ENCODE measurements at regions not wholly inside any gene's neighbourhood (a gene's known extent, or its start where the extent isn't known, plus 50 kb on each side); places are given as distances from the start of the nearest gene placed in this dataset.

- Histone ChIP-seq H3K4me1 (no peaks in the 10 kb centered on the region), H3K27ac (no peak overlapping the region), H3K4me3 (no peak overlapping the region), H3K36me3 (ENCODE audit: low read depth, missing control alignments) (no peaks in the 10 kb centered on the region), H3K27me3 (no peaks in the 10 kb centered on the region), H3K9me3 (no peaks in the 10 kb centered on the region)
- DNase-seq: no peak
- intact Hi-C loops (cut with DNase I; ENCODE audit: low total_unique reads): no loop called here
- no peak for TF ChIP-seq POLR2A (IDR thresholded peaks at IDR 0.05)
- no peak for TF ChIP-seq CTCF (IDR thresholded peaks at IDR 0.05)
- WGBS, 2 donors: 88 to 91% methylated on average over 2 of the region's 2 CpGs
Measured at GRCh38 chr3:33929813-33930212, 131.4 kb downstream of the PDCD6IP start.

GRCh38 chr3:33931512-33931911 lies 133.1 kb downstream of the PDCD6IP start:
- H3K36me3 ChIP-seq (ENCODE audit: low read depth, missing control alignments): no peaks in the 10 kb centered on the region
- TF ChIP-seq POLR2A (IDR thresholded peaks at IDR 0.05) (no peak), CTCF (IDR thresholded peaks at IDR 0.05) (no peak)
- no peaks in the 10 kb centered on the region for H3K4me1 ChIP-seq
- H3K4me3 ChIP-seq: no peak overlapping the region
- H3K9me3 ChIP-seq: no peaks in the 10 kb centered on the region
- intact Hi-C loops (cut with DNase I; ENCODE audit: low total_unique reads): no loop called here
- no peaks in the 10 kb centered on the region for H3K27me3 ChIP-seq
- DNase-seq: no peak
- H3K27ac ChIP-seq: no peak overlapping the region

- intact Hi-C loops (cut with DNase I; ENCODE audit: low total_unique reads): no loop called here
- 73 to 76% methylated on average over 6 of the region's 6 CpGs for WGBS, 2 donors
- no peak for DNase-seq
- no peaks in the 10 kb centered on the region for H3K9me3 ChIP-seq
- no peaks in the 10 kb centered on the region for H3K27me3 ChIP-seq
- H3K4me3 ChIP-seq: no peak overlapping the region
- TF ChIP-seq POLR2A (IDR thresholded peaks at IDR 0.05): no peak
- TF ChIP-seq CTCF (IDR thresholded peaks at IDR 0.05): no peak
- H3K4me1 ChIP-seq: no peaks in the 10 kb centered on the region
- H3K27ac ChIP-seq: no peak overlapping the region
- H3K36me3 ChIP-seq (ENCODE audit: low read depth, missing control alignments): no peaks in the 10 kb centered on the region
Measured at GRCh38 chr3:33932010-33932764, 133.8 kb downstream of the PDCD6IP start.

GRCh38 chr3:33936171-33936920 lies 137.9 kb downstream of the PDCD6IP start:
- no peak for DNase-seq
- no peak for TF ChIP-seq CTCF (IDR thresholded peaks at IDR 0.05)
- TF ChIP-seq POLR2A (IDR thresholded peaks at IDR 0.05): no peak
- Histone ChIP-seq H3K4me3 (no peak overlapping the region), H3K27me3 (no peaks in the 10 kb centered on the region), H3K9me3 (no peaks in the 10 kb centered on the region), H3K36me3 (ENCODE audit: low read depth, missing control alignments) (no peaks in the 10 kb centered on the region), H3K4me1 (no peaks in the 10 kb centered on the region), H3K27ac (no peak overlapping the region)
- intact Hi-C loops (cut with DNase I; ENCODE audit: low total_unique reads): no loop called here
- WGBS, 2 donors: 78 to 93% methylated on average over 3 of the region's 3 CpGs
